D341Med (cell line): ENCODE measurements at regions not wholly inside any gene's neighbourhood (a gene's known extent, or its start where the extent isn't known, plus 50 kb on each side); places are given as distances from the start of the nearest gene placed in this dataset.
"Not testable (repeated sequence)": the region's sequence is repeated elsewhere in the genome, so short reads cannot be mapped to it uniquely, and the experiment has no call there.

Experiments used
- DNase-seq: peaks from one replicate; pipeline ENCODE4 v3.0.0; 2012; ENCODE audit warnings: low spot score

DNA sequence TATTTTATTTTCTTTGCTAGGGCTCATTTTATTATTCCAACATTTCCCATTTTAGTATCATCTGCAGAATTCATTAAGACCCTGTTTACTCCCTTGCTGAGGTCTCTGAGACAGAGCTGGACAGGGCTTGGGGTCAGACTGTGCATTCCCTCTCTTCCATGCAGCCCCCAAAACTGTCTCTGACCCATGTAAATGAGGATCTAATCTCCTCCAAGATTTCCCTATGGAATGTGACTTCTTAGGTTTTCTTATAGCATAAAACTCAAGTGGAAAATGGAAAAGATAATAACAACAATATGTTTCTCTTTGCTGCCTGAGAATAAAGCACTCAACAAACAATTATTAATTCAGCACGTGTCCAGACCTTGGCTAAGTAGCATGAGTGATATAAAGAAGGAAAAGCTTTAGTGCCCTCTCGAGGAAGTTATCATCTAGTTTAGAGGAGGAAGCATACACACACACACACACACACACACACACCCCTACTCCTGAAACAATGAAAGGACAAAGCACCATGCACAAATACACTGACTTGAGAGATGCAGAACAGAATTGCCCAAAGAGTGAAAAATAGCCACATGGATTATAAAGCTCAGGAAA is 815.5 kb downstream of the BCKDHB start:
- no peak for DNase-seq

DNA sequence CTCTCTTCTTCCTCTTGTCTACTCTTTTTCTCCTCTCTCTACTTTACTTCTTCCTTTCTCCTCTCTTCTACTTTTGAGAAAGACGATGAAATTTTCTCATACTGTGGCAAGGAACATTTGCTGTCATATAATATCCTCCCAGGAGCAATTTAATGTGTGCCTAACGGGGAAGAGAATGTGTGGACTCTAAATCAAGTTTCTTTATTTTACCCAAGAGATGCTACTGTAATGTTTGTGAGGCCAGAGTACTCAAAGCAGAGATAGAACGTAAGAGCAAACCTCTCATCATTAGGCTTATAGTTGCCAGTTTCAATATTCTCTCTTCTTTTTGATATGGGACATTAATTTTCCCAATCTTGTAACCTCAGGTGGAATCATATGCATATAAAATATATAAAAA is 801.4 kb downstream of the BCKDHB start:
- no peak for DNase-seq

DNA sequence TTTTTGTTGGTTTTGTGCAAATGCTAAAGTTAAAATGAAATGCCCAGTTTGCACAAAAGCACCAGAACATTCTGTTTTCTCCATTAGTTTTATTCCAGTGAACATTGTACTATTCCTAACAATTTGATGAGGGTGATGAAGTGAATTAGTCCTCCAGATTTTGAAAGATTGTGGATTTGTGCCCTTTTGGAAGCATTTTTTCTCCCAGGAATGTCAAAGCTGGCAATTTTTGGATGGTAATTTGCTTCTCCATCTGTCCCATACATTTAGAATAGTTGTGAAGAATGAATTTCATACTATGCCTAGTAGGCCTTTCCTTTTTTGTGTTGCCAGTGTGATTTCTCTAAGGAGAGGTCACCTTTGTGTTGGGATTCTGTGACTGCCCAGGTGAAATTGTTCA is 797.2 kb downstream of the BCKDHB start:
- no peak for DNase-seq

DNA sequence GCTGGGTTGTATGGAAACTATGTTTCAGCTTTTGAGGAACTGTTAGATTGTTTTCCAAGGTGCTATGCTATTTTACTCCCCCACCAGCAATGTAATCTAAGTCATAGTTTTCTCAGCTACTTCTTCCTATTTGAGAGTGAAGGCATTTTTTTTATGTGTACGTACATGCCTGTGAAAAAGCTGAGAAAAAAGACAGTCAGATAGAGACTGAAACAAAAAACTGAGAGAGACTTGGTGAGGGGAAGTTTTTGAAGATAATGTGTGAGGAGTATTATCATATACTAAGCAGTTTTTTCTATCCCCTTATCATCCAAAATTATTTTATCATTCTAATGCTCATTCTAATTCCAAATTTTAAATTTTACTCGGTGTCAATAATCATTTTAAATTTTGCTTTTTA is 780.0 kb downstream of the BCKDHB start:
- DNase-seq: no peak

DNA sequence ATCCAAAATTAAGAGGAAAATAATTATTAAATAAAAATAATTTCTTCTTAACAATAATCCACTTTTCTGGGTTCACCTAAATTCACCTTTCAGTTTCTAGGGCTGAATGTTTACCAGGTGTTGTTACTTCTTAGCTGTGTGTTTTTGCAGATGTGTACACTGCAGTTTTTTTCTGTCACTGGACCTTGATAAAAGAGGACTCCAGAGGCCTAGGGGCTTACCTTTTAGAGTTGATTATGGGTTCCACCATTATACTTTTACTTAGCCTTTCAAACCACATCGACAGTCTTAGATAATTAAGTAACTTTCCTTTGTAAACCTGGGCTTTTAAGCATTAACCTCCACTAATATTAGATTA is 766.5 kb downstream of the BCKDHB start:
- DNase-seq: no peak

DNA sequence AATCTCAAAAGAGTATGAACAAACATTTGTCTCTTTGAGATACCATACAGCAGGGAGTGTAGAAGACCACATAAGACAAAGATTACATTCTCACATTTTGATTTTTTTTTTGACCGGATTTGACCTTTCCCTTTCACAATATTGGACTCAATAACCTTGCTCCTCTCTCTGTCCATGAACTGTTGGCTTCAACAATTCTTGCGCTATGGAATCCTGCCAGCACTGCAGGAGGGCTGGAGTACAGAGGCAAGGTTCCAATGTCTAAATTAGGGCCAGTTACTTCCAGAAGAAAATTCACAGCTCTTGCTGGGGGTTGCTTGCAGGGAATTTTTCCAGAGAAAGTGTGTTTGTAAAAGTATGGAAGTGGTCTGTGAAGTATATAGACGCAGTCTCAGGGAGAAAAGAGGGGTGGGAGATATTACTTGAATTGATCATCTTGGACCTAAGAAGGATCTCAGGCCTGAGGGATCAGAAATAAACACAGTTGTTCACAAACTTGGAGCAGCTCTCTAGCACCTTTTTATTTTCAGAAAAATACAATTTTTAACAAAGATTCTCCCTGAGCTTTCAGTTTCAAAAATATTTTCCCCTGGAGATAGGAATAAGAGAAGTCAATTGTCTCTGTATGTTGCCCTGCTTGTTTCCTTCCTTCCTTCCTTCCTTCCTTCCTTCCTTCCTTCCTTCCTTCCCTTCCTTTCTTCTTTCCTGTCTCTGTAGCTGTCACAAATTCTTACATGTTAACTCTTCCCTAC is 765.9 kb downstream of the BCKDHB start:
- DNase-seq: no peak

DNA sequence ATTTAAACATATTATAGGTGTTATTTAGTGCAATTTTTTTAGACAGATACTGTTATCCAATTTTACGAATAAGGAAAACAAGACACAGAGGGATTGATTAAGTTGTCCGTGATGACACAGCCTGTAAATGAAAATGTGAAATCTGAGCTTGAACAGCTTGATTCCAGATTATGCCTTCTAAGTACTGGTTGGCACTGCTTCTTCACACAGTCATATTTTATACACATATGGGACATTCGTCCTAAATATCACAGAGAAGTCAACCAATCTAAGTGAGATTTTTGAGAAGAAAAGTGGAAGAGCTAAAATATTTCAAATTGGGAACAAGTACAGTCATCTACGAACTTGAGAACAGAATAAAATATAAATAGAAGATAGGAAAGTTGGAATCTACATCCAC is 756.3 kb downstream of the BCKDHB start:
- DNase-seq: no peak

DNA sequence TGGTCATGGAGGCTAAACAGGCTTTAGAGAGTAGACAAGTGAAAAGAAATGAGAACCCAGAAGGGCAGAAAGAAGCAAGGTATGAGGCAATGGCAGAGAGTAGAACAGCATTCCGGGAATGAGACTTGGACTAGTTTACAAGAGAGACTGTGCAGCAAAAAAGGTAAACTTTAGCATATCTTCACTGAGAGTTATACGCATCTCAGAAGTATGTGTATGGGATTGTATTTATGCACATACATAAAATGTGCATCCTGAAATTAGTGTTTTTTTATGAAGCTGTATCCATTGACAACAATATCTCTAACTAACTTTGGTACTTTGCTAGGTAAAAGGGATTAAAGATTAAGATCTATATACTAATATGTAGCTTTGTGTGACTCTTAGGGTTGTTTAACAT is 753.6 kb downstream of the BCKDHB start:
- no peak for DNase-seq

DNA sequence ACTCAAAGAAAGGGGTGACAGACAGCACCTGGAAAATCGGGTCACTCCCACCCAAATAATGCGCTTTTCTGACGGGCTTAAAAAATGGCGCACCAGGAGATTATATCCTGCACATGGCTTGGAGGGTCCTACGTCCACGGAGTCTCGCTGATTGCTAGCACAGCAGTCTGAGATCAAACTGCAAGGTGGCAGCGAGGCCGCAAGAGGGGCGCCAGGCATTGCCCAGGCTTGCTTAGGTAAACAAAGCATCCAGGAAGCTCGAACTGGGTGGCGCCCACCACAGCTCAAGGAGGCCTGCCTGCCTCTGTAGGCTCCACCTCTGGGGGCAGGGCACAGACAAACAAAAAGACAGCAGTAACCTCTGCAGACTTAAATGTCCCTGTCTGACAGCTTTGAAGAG is 741.5 kb downstream of the BCKDHB start:
- not testable (repeated sequence) for DNase-seq

DNA sequence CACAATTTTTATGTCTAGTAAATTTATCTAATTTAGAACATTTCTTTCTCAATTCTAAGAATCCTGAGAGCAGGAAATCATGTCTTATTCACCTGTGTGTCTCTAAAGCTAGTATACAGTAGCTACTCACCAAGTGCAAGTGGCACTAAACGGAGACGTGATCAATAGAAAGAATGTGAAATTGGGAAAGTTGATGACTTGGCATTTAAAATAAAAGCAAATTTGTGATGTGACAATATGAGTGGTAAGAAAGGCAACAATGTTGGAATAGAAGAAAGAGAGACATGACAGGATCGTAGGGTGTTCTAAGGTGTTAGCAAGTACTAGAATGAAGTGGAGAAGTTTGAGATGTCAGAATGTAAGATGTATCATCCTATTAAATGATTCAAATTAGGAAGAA is 725.9 kb downstream of the BCKDHB start:
- DNase-seq: no peak

DNA sequence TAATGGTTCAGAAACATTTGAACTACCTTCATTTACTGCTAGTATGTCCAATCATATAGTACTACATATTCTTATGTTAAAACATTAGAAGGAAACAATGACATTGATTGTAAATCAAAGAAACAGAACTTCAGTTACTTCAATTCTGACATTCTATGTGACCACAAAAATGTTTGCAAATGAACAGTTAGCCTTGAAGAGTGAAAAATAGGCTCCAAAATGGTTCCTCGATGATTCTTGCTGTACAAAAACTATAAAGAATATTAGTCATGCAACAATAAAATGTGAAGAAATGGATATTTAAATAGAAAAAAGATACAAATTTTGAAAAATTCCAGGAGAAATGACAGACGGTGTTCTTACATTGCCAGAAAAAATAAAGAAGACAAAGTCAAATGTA is 686.9 kb downstream of the BCKDHB start:
- DNase-seq: no peak

DNA sequence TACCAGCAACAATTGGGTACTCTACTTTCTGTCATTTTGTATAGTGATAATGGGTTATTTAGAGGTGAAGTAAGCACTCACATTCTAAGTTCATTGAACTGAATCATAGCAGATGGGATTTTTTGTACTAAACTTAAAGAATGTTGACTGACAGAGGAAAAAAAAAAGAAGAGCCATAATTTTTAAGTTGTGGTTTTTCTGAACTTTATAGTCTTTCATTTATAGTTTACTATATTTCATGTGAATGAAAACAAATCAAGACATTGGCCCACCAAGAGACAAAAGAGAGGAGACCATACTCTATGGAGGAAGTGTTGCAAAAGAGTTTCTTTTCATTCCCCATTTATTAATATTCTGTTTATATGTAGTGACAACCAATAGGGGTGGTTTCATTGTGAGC is 685.7 kb downstream of the BCKDHB start:
- DNase-seq: no peak

DNA sequence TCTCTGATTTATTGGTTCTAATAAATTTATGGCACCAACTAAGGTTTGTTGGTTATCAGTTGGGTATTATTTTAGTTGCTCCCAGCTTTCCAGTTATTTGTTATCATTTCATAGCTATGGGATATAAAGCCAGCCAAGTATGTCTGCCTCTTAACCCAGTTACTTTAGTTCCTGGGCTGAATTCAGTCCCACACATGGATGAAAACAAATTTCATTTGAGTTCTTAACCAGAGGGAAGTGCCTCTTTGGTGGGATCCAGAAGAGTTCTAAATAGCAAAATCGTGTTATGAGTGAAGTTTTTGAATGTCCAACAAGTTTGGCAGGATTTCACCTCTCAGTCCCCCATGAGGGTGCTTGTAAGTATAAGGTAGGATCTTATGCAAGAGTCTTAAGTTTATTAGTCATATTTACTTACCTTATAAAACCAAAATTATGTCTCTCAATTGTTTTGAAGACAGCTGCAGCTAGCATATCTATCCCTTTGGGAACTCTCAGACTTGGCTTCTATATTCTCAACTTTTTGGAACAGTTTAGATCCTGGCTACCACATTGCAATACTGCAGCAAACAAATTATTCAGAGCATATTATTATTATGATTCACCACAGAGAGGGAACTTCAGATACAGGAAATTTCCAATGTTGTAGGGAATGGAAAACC is 683.6 kb downstream of the BCKDHB start:
- DNase-seq: no peak

DNA sequence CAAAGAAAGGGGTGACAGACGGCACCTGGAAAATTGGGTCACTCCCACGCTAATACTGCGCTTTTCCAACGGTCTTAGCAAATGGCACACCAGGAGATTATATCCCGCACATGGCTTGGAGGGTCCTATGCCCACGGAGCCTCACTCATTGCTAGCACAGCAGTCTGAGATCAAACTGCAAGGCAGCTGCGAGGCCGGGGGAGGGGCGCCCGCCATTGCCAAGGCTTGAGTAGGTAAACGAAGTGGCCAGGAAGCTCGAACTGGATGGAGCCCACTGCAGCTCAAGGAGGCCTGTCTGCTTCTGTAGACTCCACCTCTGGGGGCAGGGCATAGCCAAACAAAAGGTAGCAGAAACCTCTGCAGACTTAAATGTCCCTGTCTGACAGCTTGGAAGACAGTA is 676.8 kb downstream of the BCKDHB start:
- DNase-seq: not testable (repeated sequence)

DNA sequence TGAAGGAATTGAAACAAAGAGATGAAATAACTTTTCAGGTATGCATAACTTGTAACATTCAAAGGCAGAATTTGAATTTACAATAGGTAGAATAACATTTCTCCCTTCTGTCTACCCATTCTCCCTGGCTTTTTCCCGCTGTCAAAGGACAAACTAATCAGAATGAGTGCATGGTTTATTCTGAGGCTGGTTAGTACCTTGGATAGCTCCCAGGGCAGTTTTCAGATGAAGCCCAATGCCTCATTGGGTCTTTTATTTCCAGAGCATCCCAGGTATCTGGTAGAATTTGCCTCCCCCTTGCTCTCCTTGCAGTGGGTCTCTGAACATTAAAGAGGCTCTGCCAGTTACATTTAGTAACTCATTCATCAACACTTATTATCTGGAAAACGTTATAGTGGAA is 665.5 kb downstream of the BCKDHB start:
- DNase-seq: no peak

DNA sequence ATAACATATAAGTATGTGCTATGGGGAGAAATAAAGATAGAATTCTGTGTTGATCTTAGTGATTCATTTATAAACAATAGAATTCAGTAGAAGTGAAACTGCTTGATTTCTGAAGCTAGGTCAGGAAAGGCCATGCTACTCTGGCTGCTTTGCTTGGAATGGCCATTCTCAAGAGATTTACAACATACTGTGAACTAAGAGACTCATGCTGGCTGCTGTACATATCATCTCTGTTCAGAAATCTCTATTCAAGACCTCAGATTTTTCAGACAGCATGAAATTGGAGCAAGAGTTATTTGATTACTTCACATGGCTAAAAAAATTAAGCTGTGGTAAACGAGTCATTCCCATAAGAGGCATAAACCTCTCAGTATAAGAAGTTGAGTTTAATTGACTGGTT is 662.6 kb downstream of the BCKDHB start:
- no peak for DNase-seq

DNA sequence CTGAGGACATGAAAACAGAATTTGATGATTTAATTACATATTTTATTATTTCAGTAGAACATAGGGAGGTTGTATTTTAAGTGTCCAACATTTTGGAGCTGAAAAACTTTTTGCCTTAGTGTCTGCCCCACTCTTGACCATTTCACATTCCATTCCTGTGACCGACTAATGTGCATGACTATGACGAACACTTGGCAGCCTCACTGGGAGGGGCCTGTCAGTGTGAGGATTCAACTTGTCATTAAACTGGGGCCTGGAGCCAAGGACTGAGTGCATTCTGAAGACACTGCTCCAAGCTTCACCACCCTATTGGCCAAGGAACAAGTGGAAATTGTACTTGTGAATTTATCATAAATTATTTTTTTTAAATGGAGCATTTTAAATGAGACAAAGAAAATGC is 661.3 kb downstream of the BCKDHB start:
- no peak for DNase-seq

DNA sequence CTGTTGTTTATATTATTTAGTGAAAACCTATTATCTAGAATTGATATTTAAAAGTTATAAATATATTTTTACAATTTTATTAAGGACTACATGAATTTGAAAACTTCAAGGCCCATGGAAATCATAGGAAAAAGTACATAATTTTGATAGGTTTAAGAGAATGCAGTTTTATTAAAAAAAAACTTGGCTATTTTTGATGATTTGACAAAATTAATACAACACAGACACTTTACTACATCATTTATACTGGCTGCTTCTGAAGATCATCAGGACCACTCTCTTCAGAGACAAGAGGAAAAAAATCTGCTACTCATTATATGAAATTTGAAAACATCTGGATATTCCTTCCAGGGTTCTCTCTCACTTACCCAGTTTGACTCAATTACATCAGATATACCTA is 637.7 kb downstream of the BCKDHB start:
- no peak for DNase-seq

DNA sequence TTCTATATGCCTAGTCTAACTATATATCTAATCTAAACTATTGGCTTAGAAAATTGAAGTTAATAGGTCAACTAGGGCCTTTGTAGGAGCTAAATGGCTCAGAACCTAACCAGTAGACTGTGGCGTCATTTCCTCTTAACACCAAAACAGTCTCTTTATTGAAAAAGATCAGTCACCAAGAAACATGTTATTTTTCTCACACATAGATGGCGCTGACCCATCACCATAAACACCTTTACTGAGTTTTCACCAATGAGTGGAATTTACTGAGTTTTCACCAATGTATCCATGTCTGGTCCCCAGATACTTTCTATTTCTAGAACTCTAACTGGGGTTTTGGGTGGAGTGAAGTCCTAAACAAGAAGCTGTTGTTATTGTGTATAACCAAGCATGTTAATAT is 636.0 kb downstream of the BCKDHB start:
- DNase-seq: peak; percentile 27

DNA sequence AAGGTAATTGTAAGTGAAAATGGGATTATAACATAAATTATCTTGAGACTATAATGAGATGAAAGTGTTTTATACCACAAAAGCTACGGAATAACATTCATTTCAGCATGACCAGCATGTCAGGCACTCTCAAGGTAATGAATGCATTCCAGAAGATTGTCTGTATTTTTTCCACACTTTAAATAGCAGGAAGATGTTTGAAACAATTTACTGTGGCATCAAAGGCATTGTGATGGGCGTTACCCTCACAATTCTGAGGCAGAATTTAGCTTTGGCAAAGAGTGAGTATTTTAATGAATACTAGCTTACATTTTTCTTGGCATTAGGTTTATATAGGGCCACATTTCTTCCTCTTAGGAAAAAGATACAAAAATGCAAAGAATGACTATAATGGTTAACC is 627.2 kb downstream of the BCKDHB start:
- DNase-seq: no peak

DNA sequence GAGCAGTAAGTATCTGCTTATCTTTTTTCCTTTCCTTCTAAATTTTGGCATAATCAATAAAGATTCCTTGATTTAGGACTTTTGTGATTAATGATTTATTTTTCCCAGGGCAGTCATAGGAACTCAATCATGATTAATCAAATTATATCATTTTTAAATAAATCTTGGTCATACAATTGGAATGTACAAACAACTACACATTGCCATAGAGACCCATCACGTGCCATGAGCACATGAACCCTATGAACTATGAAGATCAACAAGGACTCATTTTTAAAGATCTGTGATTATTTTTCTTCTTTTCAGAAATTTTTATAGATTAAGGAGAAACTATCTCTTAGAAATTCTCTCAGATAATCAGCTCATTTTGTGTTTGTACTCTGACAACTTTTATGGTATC is 622.4 kb downstream of the BCKDHB start:
- no peak for DNase-seq

DNA sequence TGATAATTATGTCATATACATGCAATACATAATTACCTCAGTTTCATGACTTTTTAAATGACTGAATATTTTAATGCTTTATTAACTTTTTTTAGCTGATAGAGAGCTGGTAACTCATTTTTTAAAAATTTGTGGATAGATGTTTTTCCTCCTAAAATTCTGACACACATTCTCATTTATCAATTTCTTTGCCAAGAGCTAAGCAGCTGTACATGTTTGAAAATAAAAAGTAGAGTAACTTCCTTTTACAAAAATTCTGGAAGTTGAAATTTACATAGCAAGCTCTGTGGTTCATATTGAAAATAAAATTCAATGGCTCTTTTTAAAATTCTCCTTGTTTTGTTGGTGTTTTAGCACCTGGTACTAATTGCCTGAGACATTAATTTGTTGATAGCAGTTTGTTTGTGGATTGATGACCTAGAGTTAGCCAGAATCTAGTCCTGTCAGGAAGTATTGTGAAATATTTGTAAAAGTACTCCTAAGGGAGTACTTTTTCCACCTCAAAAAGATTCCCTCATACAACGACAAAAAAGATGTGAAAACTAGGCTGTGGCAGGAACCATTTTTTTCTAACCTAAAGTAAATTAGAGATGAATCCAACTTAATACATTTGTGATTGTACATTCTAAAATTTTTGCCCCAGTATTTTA is 621.8 kb downstream of the BCKDHB start:
- DNase-seq: no peak
